ENCODE measurements at regions not wholly inside any gene's neighbourhood (a gene's known extent, or its start where the extent isn't known, plus 50 kb on each side); places are given as distances from the start of the nearest gene placed in this dataset.

- Mint-ChIP-seq H3K27me3 (no peaks in the 10 kb centered on the region), H3K36me3 (ENCODE audit: low read depth) (no peaks in the 10 kb centered on the region), H3K4me1 (ENCODE audit: low read depth) (no peaks in the 10 kb centered on the region), H3K27ac (no peak overlapping the region), H3K4me3 (no peak overlapping the region), H3K9me3 (no peaks in the 10 kb centered on the region)
- H3K9me3 ChIP-seq (ENCODE audit: control insufficient read depth in 1 of 2, insufficient read depth in 1 of 2, low read length in 2 of 2) = peaks cover 0 to 4% of the 10 kb centered on the region in 2 experiments
- CTCF ChIA-PET = no interaction called here
- H3K27ac ChIP-seq (ENCODE audit: low read depth in 1 of 2, low read length in 2 of 2) = no peak overlapping the region
- no peak for ATAC-seq (ENCODE audit: poor library complexity)
- intact Hi-C loops (cut with DNase I, micrococcal nuclease) = no loop called here
- H3K4me1 ChIP-seq (ENCODE audit: insufficient read depth, low read length) = no peaks in the 10 kb centered on the region
- no peaks in the 10 kb centered on the region for H3K36me3 ChIP-seq (ENCODE audit: insufficient read depth, low read length)
- TF ChIP-seq CTCF (IDR thresholded peaks at IDR 0.05) = no peak
- no peaks in the 10 kb centered on the region for H3K27me3 ChIP-seq (ENCODE audit: control insufficient read depth in 1 of 2, insufficient read depth in 2 of 2, low read length in 2 of 2)
- POLR2A ChIA-PET = no interaction called here
- DNase-seq = no peak
- H3K4me3 ChIP-seq (ENCODE audit: low read length) = no peak overlapping the region
Observed at GRCh38 chr1:219373616-219373935, 199.9 kb downstream of the LYPLAL1 start.

GRCh38 chr1:219372916-219373615 is 199.4 kb downstream of the LYPLAL1 start:
- Mint-ChIP-seq H3K36me3 (ENCODE audit: low read depth) (no peaks in the 10 kb centered on the region), H3K27me3 (no peaks in the 10 kb centered on the region), H3K9me3 (no peaks in the 10 kb centered on the region), H3K4me3 (no peak overlapping the region), H3K4me1 (ENCODE audit: low read depth) (no peaks in the 10 kb centered on the region), H3K27ac (no peak overlapping the region)
- TF ChIP-seq CTCF (IDR thresholded peaks at IDR 0.05) = no peak
- intact Hi-C loops (cut with DNase I, micrococcal nuclease) = no loop called here
- Histone ChIP-seq H3K36me3 (ENCODE audit: insufficient read depth, low read length) (no peaks in the 10 kb centered on the region), H3K27ac (ENCODE audit: low read depth in 1 of 2, low read length in 2 of 2) (no peak overlapping the region), H3K9me3 (ENCODE audit: control insufficient read depth in 1 of 2, insufficient read depth in 1 of 2, low read length in 2 of 2) (peaks cover 0 to 4% of the 10 kb centered on the region in 2 experiments), H3K4me3 (ENCODE audit: low read length) (no peak overlapping the region), H3K27me3 (ENCODE audit: control insufficient read depth in 1 of 2, insufficient read depth in 2 of 2, low read length in 2 of 2) (no peaks in the 10 kb centered on the region), H3K4me1 (ENCODE audit: insufficient read depth, low read length) (no peaks in the 10 kb centered on the region)
- ChIA-PET CTCF (no interaction called here), POLR2A (no interaction called here)
- DNase-seq (no peak), ATAC-seq (ENCODE audit: poor library complexity) (no peak)

GRCh38 chr1:219371471-219371870 is 197.8 kb downstream of the LYPLAL1 start:
- Histone ChIP-seq H3K4me3 (ENCODE audit: low read length) (no peak overlapping the region), H3K36me3 (ENCODE audit: insufficient read depth, low read length) (no peaks in the 10 kb centered on the region), H3K9me3 (ENCODE audit: control insufficient read depth in 1 of 2, insufficient read depth in 1 of 2, low read length in 2 of 2) (peaks cover 0 to 4% of the 10 kb centered on the region in 2 experiments), H3K27ac (ENCODE audit: low read depth in 1 of 2, low read length in 2 of 2) (no peak overlapping the region), H3K27me3 (ENCODE audit: control insufficient read depth in 1 of 2, insufficient read depth in 2 of 2, low read length in 2 of 2) (no peaks in the 10 kb centered on the region), H3K4me1 (ENCODE audit: insufficient read depth, low read length) (no peaks in the 10 kb centered on the region)
- Mint-ChIP-seq H3K4me1 (ENCODE audit: low read depth) (no peaks in the 10 kb centered on the region), H3K27ac (no peak overlapping the region), H3K9me3 (no peaks in the 10 kb centered on the region), H3K36me3 (ENCODE audit: low read depth) (no peaks in the 10 kb centered on the region), H3K27me3 (no peaks in the 10 kb centered on the region), H3K4me3 (no peak overlapping the region)
- CTCF ChIA-PET = no interaction called here
- ATAC-seq (ENCODE audit: poor library complexity) (no peak), DNase-seq (no peak)
- no peak for TF ChIP-seq CTCF (IDR thresholded peaks at IDR 0.05)
- POLR2A ChIA-PET = no interaction called here
- intact Hi-C loops (cut with DNase I, micrococcal nuclease) = no loop called here
